PC-9 (cell line): ENCODE measurements at regions not wholly inside any gene's neighbourhood (a gene's known extent, or its start where the extent isn't known, plus 50 kb on each side); places are given as distances from the start of the nearest gene placed in this dataset.

Experiments
- BruUV-seq: library from RNA; stranded (reverse); fragments of 400-500 nt; replicated peaks from 2 replicates; lab custom pipeline; 2021; lab: Mats Ljungman, UMichigan
- CTCF ChIA-PET: fragments of 300-600 bp; sonication (Branson Sonifier 250); formaldehyde crosslinking; loops from one replicate; lab custom pipeline; 2022; ENCODE audit warnings: antibody characterized with exemption; lab: Charles Lee
- POLR2A ChIA-PET: fragments of 300-600 bp; sonication (Branson Sonifier 250); formaldehyde crosslinking; loops from one replicate; lab custom pipeline; 2022; ENCODE audit warnings: antibody characterized with exemption; ENCODE audit not compliant: unreplicated experiment; lab: Charles Lee
- DNase-seq, 2 experiments: peaks; one replicate each; pipeline versions ENCODE4 v3.0.0 to v3.0.0-alpha.2; 2015 to 2022; ENCODE audit warnings: mixed read lengths in 1 of 2
- H2AFZ ChIP-seq: fragments of 200-600 bp; sonication (generic); 2 replicates; pipeline ENCODE4 v1.8.1; 2017; ENCODE audit warnings: antibody characterized with exemption
- H3F3A ChIP-seq: fragments of 200-600 bp; sonication (generic); 2 replicates; pipeline ENCODE4 v1.8.1; 2017; ENCODE audit warnings: antibody characterized with exemption, mild to moderate bottlenecking, low read depth; ENCODE audit not compliant: insufficient read depth
- H3K27ac ChIP-seq: fragments of 200-600 bp; sonication (generic); 2 replicates; pipeline ENCODE4 v1.6.1; 2016; ENCODE audit warnings: mixed run types
- H3K27me3 ChIP-seq: fragments of 200-600 bp; sonication (generic); 2 replicates; pipeline ENCODE4 v1.6.1; 2016; ENCODE audit warnings: low read depth, mixed run types; ENCODE audit not compliant: insufficient read depth
- H3K36me3 ChIP-seq: fragments of 200-600 bp; sonication (generic); 2 replicates; pipeline ENCODE4 v1.6.1; 2016; ENCODE audit warnings: low read depth, mixed run types
- H3K4me1 ChIP-seq: fragments of 200-600 bp; sonication (generic); replicated peaks from 2 replicates; pipeline ENCODE4 v1.6.1; 2016; ENCODE audit warnings: mixed run types; ENCODE audit not compliant: insufficient read depth
- H3K4me2 ChIP-seq: fragments of 200-600 bp; sonication (generic); 2 replicates; pipeline ENCODE4 v1.6.1; 2017; ENCODE audit warnings: mixed run types
- H3K4me3 ChIP-seq: fragments of 200-600 bp; sonication (generic); 2 replicates; pipeline ENCODE4 v1.6.1; 2016; ENCODE audit warnings: mixed run types
- H3K79me2 ChIP-seq: fragments of 200-600 bp; sonication (generic); 2 replicates; pipeline ENCODE4 v1.6.1; 2017; ENCODE audit warnings: low read depth, mixed run types
- H3K9me2 ChIP-seq: fragments of 200-600 bp; sonication (generic); 2 replicates; pipeline ENCODE4 v1.8.1; 2017; ENCODE audit warnings: mild to moderate bottlenecking; ENCODE audit not compliant: insufficient read depth
- H3K9me3 ChIP-seq: fragments of 200-600 bp; sonication (generic); 2 replicates; pipeline ENCODE4 v1.8.1; 2016; ENCODE audit warnings: low read depth; ENCODE audit not compliant: insufficient read depth
- H4K20me1 ChIP-seq: fragments of 200-600 bp; sonication (generic); 2 replicates; pipeline ENCODE4 v1.8.1; 2017; ENCODE audit not compliant: insufficient read depth
- EZH2 ChIP-seq: fragments of 200-600 bp; sonication (generic); IDR thresholded peaks from 2 replicates; pipeline ENCODE4 v1.8.0; 2017; ENCODE audit warnings: antibody characterized with exemption, low read depth
- intact Hi-C: fragments of 100-400 bp; cut with micrococcal nuclease; formaldehyde crosslinking; loops from one replicate; pipeline ENCODE4 v1.10.0; 2022; ENCODE audit not compliant: unreplicated experiment
- TF ChIP-seq, protein P1 (sequence below): fragments of 200-600 bp; sonication (generic); conservative IDR thresholded peaks from 2 replicates; pipeline ENCODE4 v1.6.1; 2017; ENCODE audit warnings: mixed run types, antibody characterized with exemption, mild to moderate bottlenecking, moderate library complexity

- no peaks in the 10 kb centered on the region; the same call in 1 of the 2 replicates for H3K9me2 ChIP-seq
- DNase-seq, result no peak
- no peak overlapping the region for H3K4me3 ChIP-seq
- CTCF ChIA-PET, result no interaction called here
- no peaks in the 10 kb centered on the region for H3K79me2 ChIP-seq
- no peak for TF ChIP-seq EZH2
- TF ChIP-seq, protein P1, sequence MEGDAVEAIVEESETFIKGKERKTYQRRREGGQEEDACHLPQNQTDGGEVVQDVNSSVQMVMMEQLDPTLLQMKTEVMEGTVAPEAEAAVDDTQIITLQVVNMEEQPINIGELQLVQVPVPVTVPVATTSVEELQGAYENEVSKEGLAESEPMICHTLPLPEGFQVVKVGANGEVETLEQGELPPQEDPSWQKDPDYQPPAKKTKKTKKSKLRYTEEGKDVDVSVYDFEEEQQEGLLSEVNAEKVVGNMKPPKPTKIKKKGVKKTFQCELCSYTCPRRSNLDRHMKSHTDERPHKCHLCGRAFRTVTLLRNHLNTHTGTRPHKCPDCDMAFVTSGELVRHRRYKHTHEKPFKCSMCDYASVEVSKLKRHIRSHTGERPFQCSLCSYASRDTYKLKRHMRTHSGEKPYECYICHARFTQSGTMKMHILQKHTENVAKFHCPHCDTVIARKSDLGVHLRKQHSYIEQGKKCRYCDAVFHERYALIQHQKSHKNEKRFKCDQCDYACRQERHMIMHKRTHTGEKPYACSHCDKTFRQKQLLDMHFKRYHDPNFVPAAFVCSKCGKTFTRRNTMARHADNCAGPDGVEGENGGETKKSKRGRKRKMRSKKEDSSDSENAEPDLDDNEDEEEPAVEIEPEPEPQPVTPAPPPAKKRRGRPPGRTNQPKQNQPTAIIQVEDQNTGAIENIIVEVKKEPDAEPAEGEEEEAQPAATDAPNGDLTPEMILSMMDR, result no peak
- no peaks in the 10 kb centered on the region for H3F3A ChIP-seq
- H3K9me3 ChIP-seq, result no peaks in the 10 kb centered on the region
- H3K36me3 ChIP-seq, result no peaks in the 10 kb centered on the region
- POLR2A ChIA-PET, result no interaction called here
- no TSS peak for BruUV-seq
- intact Hi-C loops, result no loop called here
- H3K27ac ChIP-seq, result no peak overlapping the region
- H3K4me2 ChIP-seq, result no peak overlapping the region
- no peaks in the 10 kb centered on the region for H3K4me1 ChIP-seq
- peaks cover 9% of the 10 kb centered on the region for H3K27me3 ChIP-seq
- H2AFZ ChIP-seq, result no peak overlapping the region
- no peaks in the 10 kb centered on the region for H4K20me1 ChIP-seq
Measured at GRCh38 chr18:77566604-77567003, 317.0 kb downstream of the GALR1 start.

- ChIA-PET POLR2A (no interaction called here), CTCF (no interaction called here)
- Histone ChIP-seq H3K9me3 (no peaks in the 10 kb centered on the region), H2AFZ (no peak overlapping the region), H4K20me1 (no peaks in the 10 kb centered on the region), H3K9me2 (no peaks in the 10 kb centered on the region; the same call in 1 of the 2 replicates), H3K4me3 (no peak overlapping the region), H3K36me3 (no peaks in the 10 kb centered on the region), H3F3A (no peaks in the 10 kb centered on the region), H3K79me2 (no peaks in the 10 kb centered on the region), H3K27ac (no peak overlapping the region), H3K4me1 (no peaks in the 10 kb centered on the region), H3K27me3 (peaks cover 12% of the 10 kb centered on the region), H3K4me2 (no peak overlapping the region)
- BruUV-seq, result no TSS peak
- no peak for TF ChIP-seq EZH2
- TF ChIP-seq, protein P1, result no peak
- DNase-seq, result no peak
- intact Hi-C loops, result no loop called here
Measured at GRCh38 chr18:77567205-77567604, 317.6 kb downstream of the GALR1 start.

- H3K9me3 ChIP-seq, result no peaks in the 10 kb centered on the region
- TF ChIP-seq, protein P1, result no peak
- TF ChIP-seq EZH2, result no peak
- H3K27ac ChIP-seq, result no peak overlapping the region
- BruUV-seq, result no TSS peak
- H3K27me3 ChIP-seq, result peaks cover 24% of the 10 kb centered on the region
- H3K79me2 ChIP-seq, result no peaks in the 10 kb centered on the region
- H4K20me1 ChIP-seq, result no peaks in the 10 kb centered on the region
- no peaks in the 10 kb centered on the region for H3K9me2 ChIP-seq
- no peaks in the 10 kb centered on the region for H3K4me1 ChIP-seq
- DNase-seq, result no peak
- CTCF ChIA-PET, result no interaction called here
- POLR2A ChIA-PET, result no interaction called here
- H3K4me3 ChIP-seq, result no peak overlapping the region
- H3K4me2 ChIP-seq, result no peak overlapping the region
- no peak overlapping the region for H2AFZ ChIP-seq
- intact Hi-C loops, result no loop called here
- no peaks in the 10 kb centered on the region for H3K36me3 ChIP-seq
- H3F3A ChIP-seq, result no peaks in the 10 kb centered on the region
Measured at GRCh38 chr18:77571743-77572142, 322.1 kb downstream of the GALR1 start.
